MM.1S (cell line): ENCODE measurements at regions not wholly inside any gene's neighbourhood (a gene's known extent, or its start where the extent isn't known, plus 50 kb on each side); places are given as distances from the start of the nearest gene placed in this dataset.

Experiments used
- EZH2 ChIP-seq: fragments of 300-600 bp; sonication (generic); optimal IDR thresholded peaks from 2 replicates; pipeline ENCODE3; 2017; ENCODE audit warnings: low read depth, mild to moderate bottlenecking, antibody characterized with exemption, low read length, mixed read lengths
- EZH2phosphoT487 ChIP-seq: fragments of 300-600 bp; sonication (generic); IDR thresholded peaks from 2 replicates; pipeline ENCODE4 v1.6.1; 2018; ENCODE audit warnings: antibody characterized with exemption, low read length
- TF ChIP-seq, protein P1 (sequence below): fragments of 300-600 bp; sonication (generic); IDR thresholded peaks from 2 replicates; pipeline ENCODE4 v1.5.1; 2016; ENCODE audit warnings: antibody characterized with exemption, low read length, mixed read lengths

DNA sequence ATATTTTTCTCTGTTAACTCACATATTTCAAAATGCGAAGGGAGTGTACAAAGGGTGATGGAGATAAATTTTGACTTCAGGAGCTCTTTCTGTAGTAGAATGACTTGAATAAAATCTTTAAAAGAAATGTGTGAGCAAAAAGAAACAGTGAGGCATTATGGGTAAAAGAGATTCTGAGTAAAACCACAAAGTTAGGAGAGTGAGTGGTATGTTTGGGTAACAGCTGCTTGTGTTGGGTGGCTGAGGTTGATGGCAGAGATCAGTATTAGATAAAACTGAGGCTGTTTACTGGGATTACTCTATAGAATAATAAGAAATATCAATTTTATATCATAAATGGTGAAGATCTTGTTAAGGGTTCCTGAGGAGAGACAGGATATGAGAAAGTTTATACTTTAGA is 434.2 kb upstream of the AMOT start:
- no peak for TF ChIP-seq EZH2
- TF ChIP-seq, protein P1, sequence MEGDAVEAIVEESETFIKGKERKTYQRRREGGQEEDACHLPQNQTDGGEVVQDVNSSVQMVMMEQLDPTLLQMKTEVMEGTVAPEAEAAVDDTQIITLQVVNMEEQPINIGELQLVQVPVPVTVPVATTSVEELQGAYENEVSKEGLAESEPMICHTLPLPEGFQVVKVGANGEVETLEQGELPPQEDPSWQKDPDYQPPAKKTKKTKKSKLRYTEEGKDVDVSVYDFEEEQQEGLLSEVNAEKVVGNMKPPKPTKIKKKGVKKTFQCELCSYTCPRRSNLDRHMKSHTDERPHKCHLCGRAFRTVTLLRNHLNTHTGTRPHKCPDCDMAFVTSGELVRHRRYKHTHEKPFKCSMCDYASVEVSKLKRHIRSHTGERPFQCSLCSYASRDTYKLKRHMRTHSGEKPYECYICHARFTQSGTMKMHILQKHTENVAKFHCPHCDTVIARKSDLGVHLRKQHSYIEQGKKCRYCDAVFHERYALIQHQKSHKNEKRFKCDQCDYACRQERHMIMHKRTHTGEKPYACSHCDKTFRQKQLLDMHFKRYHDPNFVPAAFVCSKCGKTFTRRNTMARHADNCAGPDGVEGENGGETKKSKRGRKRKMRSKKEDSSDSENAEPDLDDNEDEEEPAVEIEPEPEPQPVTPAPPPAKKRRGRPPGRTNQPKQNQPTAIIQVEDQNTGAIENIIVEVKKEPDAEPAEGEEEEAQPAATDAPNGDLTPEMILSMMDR, result no peak
- TF ChIP-seq EZH2phosphoT487, result no peak
